Activated CD8-positive, alpha-beta T cell treated with anti-CD3 and anti-CD28 coated beads for 36 hours (primary cell): ENCODE measurements at regions not wholly inside any gene's neighbourhood (a gene's known extent, or its start where the extent isn't known, plus 50 kb on each side); places are given as distances from the start of the nearest gene placed in this dataset.

Source experiments
- ATAC-seq: fragments of 200-7000 bp; cut with Tn5 transposase; one replicate; pipeline ENCODE4 v1.10.0; 2021; ENCODE audit warnings: mild to moderate bottlenecking, moderate library complexity
- CTCF ChIA-PET: fragments of 350-600 bp; sonication (Branson Sonifier 250); formaldehyde crosslinking; loops from one replicate; lab custom pipeline; 2021; ENCODE audit warnings: antibody characterized with exemption; lab: Charles Lee
- POLR2A ChIA-PET: fragments of 350-600 bp; sonication (Branson Sonifier 250); formaldehyde crosslinking; loops from one replicate; lab custom pipeline; 2021; ENCODE audit warnings: antibody characterized with exemption; lab: Charles Lee
- DNase-seq: peaks from one replicate; pipeline ENCODE4 v3.0.0-alpha.2; 2020
- H3K27ac Mint-ChIP-seq: one replicate; pipeline ENCODE4 v1.8.0; 2021; ENCODE audit warnings: mild to moderate bottlenecking, mixed read lengths
- H3K27me3 Mint-ChIP-seq: one replicate; pipeline ENCODE4 v1.8.0; 2021; ENCODE audit warnings: mixed read lengths
- H3K36me3 Mint-ChIP-seq: one replicate; pipeline ENCODE4 v1.8.0; 2021; ENCODE audit warnings: low read depth, mixed read lengths
- H3K4me1 Mint-ChIP-seq: one replicate; pipeline ENCODE4 v1.8.0; 2021; ENCODE audit warnings: low read depth, mixed read lengths
- H3K4me3 Mint-ChIP-seq: one replicate; pipeline ENCODE4 v1.8.0; 2021; ENCODE audit warnings: mild to moderate bottlenecking, moderate library complexity, mixed read lengths
- H3K9me3 Mint-ChIP-seq: one replicate; pipeline ENCODE4 v1.8.0; 2021; ENCODE audit warnings: mixed read lengths
- intact Hi-C: fragments of 100-400 bp; cut with micrococcal nuclease; formaldehyde crosslinking; loops from one replicate; pipeline ENCODE4 v1.10.0; 2022
- TF ChIP-seq, protein P1 (sequence below): fragments of 200-600 bp; IDR thresholded peaks from one replicate; pipeline ENCODE4 v1.8.0; 2022; ENCODE audit warnings: antibody characterized with exemption, mild to moderate bottlenecking

DNA sequence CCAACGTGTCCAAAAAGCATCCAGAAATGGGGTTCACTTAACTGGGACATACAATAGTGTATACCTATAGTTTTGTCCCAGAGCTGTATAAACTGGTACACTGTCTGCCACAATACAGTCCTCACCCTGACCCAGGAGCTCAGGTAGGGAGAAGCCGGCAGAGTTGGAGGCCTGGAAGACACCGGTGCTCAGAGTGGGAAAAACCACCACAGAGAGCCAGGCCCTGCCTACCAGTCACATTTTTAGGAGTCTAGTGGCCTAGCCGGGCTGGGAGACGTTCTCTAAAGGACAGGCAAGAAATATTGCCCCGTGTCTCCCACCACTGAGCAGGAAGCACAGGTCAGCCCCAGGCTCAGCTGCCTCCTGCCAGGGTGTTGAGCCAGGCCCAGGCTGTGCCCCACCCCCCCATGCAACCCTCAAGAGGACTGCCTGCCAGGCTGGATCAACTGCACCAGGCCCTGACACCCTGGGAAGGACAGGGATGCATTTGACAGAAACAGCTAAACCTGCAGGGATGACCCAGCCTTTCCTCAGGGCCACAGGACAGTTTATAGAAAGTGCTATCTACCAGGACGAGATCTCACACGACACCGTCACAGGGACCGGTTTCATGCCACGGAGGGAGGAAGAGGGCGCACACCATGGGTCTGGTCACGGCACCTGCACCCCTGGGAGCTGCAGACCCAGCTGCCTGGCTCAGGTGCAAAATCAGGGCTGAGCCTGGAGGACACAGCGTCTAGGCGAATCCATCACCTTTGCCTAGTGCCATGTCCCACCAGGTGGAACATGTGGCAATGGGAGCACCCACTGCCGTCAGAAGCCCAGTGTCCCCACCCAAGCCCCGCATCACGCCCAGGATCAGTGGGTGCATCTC, 89.9 kb downstream of the TMEM18 start:
- intact Hi-C loops, result no loop called here
- no peak for ATAC-seq
- ChIA-PET CTCF (no interaction called here), POLR2A (no interaction called here)
- Mint-ChIP-seq H3K27ac (no peak overlapping the region), H3K36me3 (no peaks in the 10 kb centered on the region), H3K27me3 (peaks cover 7% of the 10 kb centered on the region), H3K9me3 (no peaks in the 10 kb centered on the region), H3K4me3 (no peak overlapping the region), H3K4me1 (peaks cover 11% of the 10 kb centered on the region)
- TF ChIP-seq, protein P1, sequence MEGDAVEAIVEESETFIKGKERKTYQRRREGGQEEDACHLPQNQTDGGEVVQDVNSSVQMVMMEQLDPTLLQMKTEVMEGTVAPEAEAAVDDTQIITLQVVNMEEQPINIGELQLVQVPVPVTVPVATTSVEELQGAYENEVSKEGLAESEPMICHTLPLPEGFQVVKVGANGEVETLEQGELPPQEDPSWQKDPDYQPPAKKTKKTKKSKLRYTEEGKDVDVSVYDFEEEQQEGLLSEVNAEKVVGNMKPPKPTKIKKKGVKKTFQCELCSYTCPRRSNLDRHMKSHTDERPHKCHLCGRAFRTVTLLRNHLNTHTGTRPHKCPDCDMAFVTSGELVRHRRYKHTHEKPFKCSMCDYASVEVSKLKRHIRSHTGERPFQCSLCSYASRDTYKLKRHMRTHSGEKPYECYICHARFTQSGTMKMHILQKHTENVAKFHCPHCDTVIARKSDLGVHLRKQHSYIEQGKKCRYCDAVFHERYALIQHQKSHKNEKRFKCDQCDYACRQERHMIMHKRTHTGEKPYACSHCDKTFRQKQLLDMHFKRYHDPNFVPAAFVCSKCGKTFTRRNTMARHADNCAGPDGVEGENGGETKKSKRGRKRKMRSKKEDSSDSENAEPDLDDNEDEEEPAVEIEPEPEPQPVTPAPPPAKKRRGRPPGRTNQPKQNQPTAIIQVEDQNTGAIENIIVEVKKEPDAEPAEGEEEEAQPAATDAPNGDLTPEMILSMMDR, result no peak
- DNase-seq, result no peak

DNA sequence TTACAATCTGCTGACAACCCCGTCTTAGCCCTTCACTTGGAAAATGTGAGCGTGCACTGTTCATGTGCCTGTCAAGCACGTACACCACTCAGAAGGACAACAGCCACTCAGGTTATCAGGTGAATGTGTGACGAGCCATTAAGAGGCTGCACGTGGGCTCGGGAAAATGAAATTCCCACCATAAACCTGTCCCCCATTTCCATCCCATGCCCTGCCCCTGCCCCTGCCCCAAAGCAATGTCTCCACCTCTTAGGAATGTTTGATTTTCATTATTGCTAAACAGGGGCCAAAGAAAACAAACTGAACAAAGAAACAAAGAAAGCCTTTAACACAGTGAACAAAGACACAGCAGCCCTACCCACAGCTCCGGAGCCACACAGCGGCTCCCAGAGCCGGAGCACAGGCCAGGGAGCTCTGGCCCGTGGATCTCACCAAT, 90.5 kb downstream of the TMEM18 start:
- H3K36me3 Mint-ChIP-seq, result no peaks in the 10 kb centered on the region
- DNase-seq (no peak), ATAC-seq (no peak)
- POLR2A ChIA-PET, result no interaction called here
- no peak overlapping the region for H3K4me3 Mint-ChIP-seq
- peaks cover 7% of the 10 kb centered on the region for H3K27me3 Mint-ChIP-seq
- TF ChIP-seq, protein P1, result no peak
- CTCF ChIA-PET, result no interaction called here
- H3K27ac Mint-ChIP-seq, result no peak overlapping the region
- intact Hi-C loops, result no loop called here
- H3K4me1 Mint-ChIP-seq, result peaks cover 11% of the 10 kb centered on the region
- no peaks in the 10 kb centered on the region for H3K9me3 Mint-ChIP-seq

DNA sequence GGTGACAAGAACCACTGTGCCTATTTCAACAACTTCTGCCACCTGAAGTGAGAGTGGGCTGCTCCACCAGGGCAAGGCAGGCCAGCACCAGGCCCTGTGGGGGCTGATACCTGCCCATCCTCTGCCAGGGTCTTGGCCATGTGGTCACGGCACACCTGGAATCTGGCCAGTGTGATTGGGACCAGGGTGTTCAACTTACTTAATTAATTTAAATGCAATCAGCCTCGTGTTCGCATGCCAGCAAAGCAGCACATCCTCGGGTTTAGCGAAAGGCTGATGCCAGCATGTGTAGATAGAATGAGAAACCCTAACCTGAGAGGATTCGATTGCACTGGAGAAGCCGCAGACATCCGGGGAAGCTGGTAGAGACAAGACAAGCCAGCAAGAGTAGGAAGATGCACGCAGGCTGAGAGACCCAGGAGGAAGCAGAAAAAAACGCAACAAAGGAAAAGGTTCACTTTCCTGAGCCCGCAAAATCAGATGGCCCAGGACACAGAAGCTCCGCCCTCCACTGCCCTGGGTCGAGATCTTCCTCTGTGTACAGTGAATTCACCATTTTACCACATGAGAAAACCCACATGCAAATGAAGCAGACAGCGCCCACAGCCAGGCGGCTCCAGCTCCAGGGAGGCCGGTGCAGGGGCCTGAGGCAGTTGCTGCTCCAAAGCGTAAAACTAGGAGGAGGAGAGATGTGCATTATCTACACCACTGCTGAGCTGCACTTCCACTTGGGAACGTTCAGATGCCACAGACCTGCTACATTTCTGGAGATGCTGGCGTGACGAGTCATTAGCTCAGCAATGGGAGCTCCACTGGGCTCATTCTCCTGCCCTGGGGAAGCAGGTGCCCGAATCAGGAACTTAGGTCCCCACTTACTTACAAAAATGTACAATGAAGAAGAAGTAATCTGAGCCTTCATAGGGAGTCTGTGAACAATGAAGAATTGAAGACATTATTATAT, 92.1 kb downstream of the TMEM18 start:
- CTCF ChIA-PET, result interaction anchor here (1.0 to 1.5 kb wide), 2 partner anchors 11 to 12 kb away, joined by 3 to 4 read pairs; no protein-coding TSS in a partner anchor

DNA sequence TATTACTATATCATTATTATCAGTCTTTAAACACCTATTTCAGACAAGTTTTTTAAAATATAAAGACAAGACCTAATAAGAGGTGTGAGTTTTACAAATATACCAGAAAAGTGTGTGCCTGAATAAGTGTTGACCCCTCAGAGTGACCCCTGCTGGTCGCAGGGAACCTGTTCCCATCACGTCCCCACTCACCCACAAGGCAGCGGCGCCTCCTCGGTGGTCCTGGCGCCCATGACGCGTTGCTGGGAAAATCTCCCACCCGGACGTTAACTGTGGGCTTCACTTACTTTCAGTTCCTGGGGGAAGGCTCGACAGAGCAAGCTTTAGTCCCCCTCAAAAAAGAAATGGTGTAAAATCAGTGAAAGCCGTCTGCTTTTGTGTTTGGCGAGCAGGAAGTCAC, 93.5 kb downstream of the TMEM18 start:
- POLR2A ChIA-PET, result no interaction called here
- CTCF ChIA-PET, result no interaction called here
- H3K36me3 Mint-ChIP-seq, result no peaks in the 10 kb centered on the region

More for the DNA sequence above, 92.1 kb downstream of the TMEM18 start:
- peaks cover 11% of the 10 kb centered on the region for H3K4me1 Mint-ChIP-seq
- POLR2A ChIA-PET, result interaction anchor here (0.6 kb wide), 1 partner anchor 10 kb away, joined by 3 read pairs; no protein-coding TSS in a partner anchor
- ATAC-seq (peak; percentile 93), DNase-seq (peak; percentile 67)
- H3K27ac Mint-ChIP-seq, result no peak overlapping the region
- H3K4me3 Mint-ChIP-seq, result no peak overlapping the region
- TF ChIP-seq, protein P1, result no peak
- intact Hi-C loops, result no loop called here
- H3K27me3 Mint-ChIP-seq, result peaks cover 7% of the 10 kb centered on the region
- no peaks in the 10 kb centered on the region for H3K36me3 Mint-ChIP-seq
- H3K9me3 Mint-ChIP-seq, result no peaks in the 10 kb centered on the region

More for the DNA sequence above, 93.5 kb downstream of the TMEM18 start:
- TF ChIP-seq, protein P1, result no peak
- intact Hi-C loops, result no loop called here
- ATAC-seq, result no peak
- Mint-ChIP-seq H3K27ac (no peak overlapping the region), H3K27me3 (peaks cover 7% of the 10 kb centered on the region), H3K9me3 (no peaks in the 10 kb centered on the region), H3K4me3 (no peak overlapping the region), H3K4me1 (peaks cover 11% of the 10 kb centered on the region)
- no peak for DNase-seq
